ENCODE measurements at regions not wholly inside any gene's neighbourhood (a gene's known extent, or its start where the extent isn't known, plus 50 kb on each side); places are given as distances from the start of the nearest gene placed in this dataset.

GRCh38 chr1:175893192-175893591 lies 149.8 kb upstream of the TNR start:
- no peak for TF ChIP-seq CTCF (tag by site-specific recombination; IDR thresholded peaks at IDR 0.05)
- no peak for TF ChIP-seq ZNF274 (IDR thresholded peaks at IDR 0.05; ENCODE audit: low read length)
- no peak for TF ChIP-seq ZNF274 (tag by site-specific recombination; IDR thresholded peaks at IDR 0.05; ENCODE audit: borderline replicate concordance)
- TF ChIP-seq ZFP3 (tag by site-specific recombination; IDR thresholded peaks at IDR 0.05; ENCODE audit: low read depth) = no peak
- no peak for TF ChIP-seq ZNF366 (tag by site-specific recombination; conservative IDR thresholded peaks at IDR 0.05)
- TF ChIP-seq KLF17 (tag by site-specific recombination; IDR thresholded peaks at IDR 0.05) = no peak
